ENCODE measurements at regions not wholly inside any gene's neighbourhood (a gene's known extent, or its start where the extent isn't known, plus 50 kb on each side); places are given as distances from the start of the nearest gene placed in this dataset.
"Not testable (repeated sequence)": the region's sequence is repeated elsewhere in the genome, so short reads cannot be mapped to it uniquely, and the experiment has no call there.

GRCh38 chr12:111260732-111261131 is 108.2 kb downstream of the PHETA1 start:
- Mint-ChIP-seq H3K36me3 (no peaks in the 10 kb centered on the region), H3K4me3 (no peak overlapping the region), H3K27me3 (peaks cover 1% of the 10 kb centered on the region), H3K9me3 (ENCODE audit: low read depth) (no peaks in the 10 kb centered on the region), H3K4me1 (ENCODE audit: low read depth) (peaks cover 5% of the 10 kb centered on the region), H3K27ac (no peak overlapping the region)

- no peaks in the 10 kb centered on the region for H3K36me3 Mint-ChIP-seq
- peaks cover 5% of the 10 kb centered on the region for H3K4me1 Mint-ChIP-seq (ENCODE audit: low read depth)
- H3K27ac Mint-ChIP-seq: no peak overlapping the region
- peaks cover 1% of the 10 kb centered on the region for H3K27me3 Mint-ChIP-seq
- H3K4me3 Mint-ChIP-seq: no peak overlapping the region
- H3K9me3 Mint-ChIP-seq (ENCODE audit: low read depth): no peaks in the 10 kb centered on the region
Observed at GRCh38 chr12:111259231-111259630, 109.7 kb downstream of the PHETA1 start.

GRCh38 chr12:111258081-111258480 is 110.8 kb downstream of the PHETA1 start:
- H3K27ac Mint-ChIP-seq: peak overlapping the region; percentile 76
- not testable (repeated sequence) for H3K9me3 Mint-ChIP-seq (ENCODE audit: low read depth); H3K36me3 Mint-ChIP-seq; H3K27me3 Mint-ChIP-seq; H3K4me1 Mint-ChIP-seq (ENCODE audit: low read depth); H3K4me3 Mint-ChIP-seq

DNA sequence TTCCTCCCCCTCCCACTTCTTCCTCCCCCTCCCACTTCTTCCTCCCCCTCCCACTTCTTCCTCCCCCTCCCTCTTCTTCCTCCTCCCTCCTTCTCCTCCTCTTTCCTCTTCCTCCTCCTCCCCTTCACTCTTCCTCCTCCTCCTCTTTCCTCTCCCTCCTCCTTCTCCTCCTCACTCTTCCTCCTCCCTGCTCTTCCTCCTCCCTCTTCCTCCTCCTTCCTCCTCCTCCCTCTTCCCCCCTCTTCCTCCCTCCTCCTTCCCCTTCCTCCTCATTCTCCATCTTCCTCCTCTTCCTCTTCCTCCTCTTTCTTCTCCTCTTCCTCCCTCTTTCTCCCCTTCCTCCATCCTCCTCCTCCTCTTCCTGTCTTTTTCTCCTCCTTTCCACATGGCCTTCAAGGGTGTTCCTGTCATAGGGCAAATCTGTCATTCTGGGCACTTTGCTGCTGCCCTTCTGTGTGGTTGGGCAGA is 111.4 kb downstream of the PHETA1 start:
- no peak overlapping the region for H3K4me3 Mint-ChIP-seq
- H3K27me3 Mint-ChIP-seq: no peaks in the 10 kb centered on the region
- no peaks in the 10 kb centered on the region for H3K36me3 Mint-ChIP-seq
- H3K9me3 Mint-ChIP-seq (ENCODE audit: low read depth): no peaks in the 10 kb centered on the region
- H3K4me1 Mint-ChIP-seq (ENCODE audit: low read depth): peaks cover 5% of the 10 kb centered on the region
- H3K27ac Mint-ChIP-seq: peak overlapping the region; percentile 76

GRCh38 chr12:111256629-111257434 is 112.1 kb downstream of the PHETA1 start:
- peaks cover 5% of the 10 kb centered on the region for H3K4me1 Mint-ChIP-seq (ENCODE audit: low read depth)

DNA sequence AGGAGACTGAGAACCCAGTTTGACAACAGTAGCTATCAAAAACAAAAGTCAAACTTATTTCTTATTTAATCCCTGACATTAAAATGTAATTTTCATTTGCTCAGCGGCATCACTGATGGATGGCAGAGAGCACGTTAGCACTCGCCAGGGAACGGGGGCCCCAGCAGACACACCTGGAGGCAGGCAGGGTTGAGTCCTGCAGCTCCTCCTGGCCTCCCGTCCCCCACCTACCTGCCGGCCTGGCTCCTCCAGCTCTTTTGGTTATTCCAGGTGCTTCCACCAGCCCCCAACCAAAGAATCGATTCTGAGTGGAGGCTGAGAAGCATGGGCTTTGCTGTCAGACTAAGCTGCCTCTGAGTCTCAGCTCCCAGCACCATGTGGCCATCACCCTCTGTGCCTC is 113.6 kb downstream of the PHETA1 start:
- Mint-ChIP-seq H3K27me3 (no peaks in the 10 kb centered on the region), H3K4me1 (ENCODE audit: low read depth) (peaks cover 5% of the 10 kb centered on the region), H3K9me3 (ENCODE audit: low read depth) (no peaks in the 10 kb centered on the region), H3K4me3 (no peak overlapping the region), H3K36me3 (no peaks in the 10 kb centered on the region), H3K27ac (no peak overlapping the region)

More at GRCh38 chr12:111256629-111257434, 112.1 kb downstream of the PHETA1 start:
- Mint-ChIP-seq H3K36me3 (no peaks in the 10 kb centered on the region), H3K27ac (no peak overlapping the region), H3K4me3 (no peak overlapping the region), H3K27me3 (no peaks in the 10 kb centered on the region), H3K9me3 (ENCODE audit: low read depth) (no peaks in the 10 kb centered on the region)

GRCh38 chr12:111254106-111254505 is 114.8 kb downstream of the PHETA1 start:
- Mint-ChIP-seq H3K4me3 (no peak overlapping the region), H3K36me3 (no peaks in the 10 kb centered on the region), H3K27ac (no peak overlapping the region), H3K9me3 (ENCODE audit: low read depth) (no peaks in the 10 kb centered on the region), H3K27me3 (no peaks in the 10 kb centered on the region), H3K4me1 (ENCODE audit: low read depth) (peaks cover 5% of the 10 kb centered on the region)

GRCh38 chr12:111253213-111253612 is 115.7 kb downstream of the PHETA1 start:
- H3K27ac Mint-ChIP-seq: no peak overlapping the region
- no peaks in the 10 kb centered on the region for H3K36me3 Mint-ChIP-seq
- no peaks in the 10 kb centered on the region for H3K9me3 Mint-ChIP-seq (ENCODE audit: low read depth)
- no peaks in the 10 kb centered on the region for H3K27me3 Mint-ChIP-seq
- H3K4me3 Mint-ChIP-seq: no peak overlapping the region
- H3K4me1 Mint-ChIP-seq (ENCODE audit: low read depth): peaks cover 5% of the 10 kb centered on the region

GRCh38 chr12:111251787-111252186 is 117.1 kb downstream of the PHETA1 start:
- Mint-ChIP-seq H3K4me3 (no peak overlapping the region), H3K27ac (no peak overlapping the region), H3K36me3 (no peaks in the 10 kb centered on the region), H3K4me1 (ENCODE audit: low read depth) (no peaks in the 10 kb centered on the region), H3K27me3 (no peaks in the 10 kb centered on the region), H3K9me3 (ENCODE audit: low read depth) (no peaks in the 10 kb centered on the region)

DNA sequence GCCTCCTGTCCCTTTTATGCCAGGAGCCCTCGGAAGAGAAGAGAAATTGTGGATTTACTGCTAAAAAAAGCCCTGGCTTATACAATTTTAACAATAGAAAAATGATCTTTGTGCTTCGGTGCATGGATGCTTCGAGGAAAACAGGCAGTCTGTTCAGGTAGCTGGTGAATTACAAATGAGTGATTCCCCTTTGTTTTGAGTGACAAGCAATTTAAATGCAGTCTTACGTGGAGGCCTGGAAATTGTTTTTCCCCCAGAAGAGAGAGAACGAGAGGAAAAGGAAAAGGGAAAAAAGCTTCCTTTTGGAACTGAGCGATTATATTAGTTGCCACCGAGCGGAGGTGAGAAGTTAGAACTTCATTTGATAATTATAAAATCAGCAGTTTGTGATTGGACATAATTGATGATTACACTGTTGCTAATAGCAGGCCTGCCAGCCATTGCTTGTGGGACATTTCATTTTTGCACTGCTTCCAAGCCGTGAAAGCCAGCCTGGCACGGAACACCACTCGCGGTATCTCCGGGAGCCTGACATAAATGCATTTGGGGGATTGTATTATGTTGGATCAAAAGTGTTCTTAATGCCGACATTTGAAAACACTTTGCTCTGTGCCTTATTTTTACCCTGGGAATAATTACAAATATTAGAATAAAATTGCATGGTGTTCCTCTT is 117.7 kb downstream of the PHETA1 start:
- Mint-ChIP-seq H3K4me1 (ENCODE audit: low read depth) (no peaks in the 10 kb centered on the region), H3K27ac (no peak overlapping the region), H3K27me3 (no peaks in the 10 kb centered on the region), H3K4me3 (no peak overlapping the region), H3K9me3 (ENCODE audit: low read depth) (no peaks in the 10 kb centered on the region), H3K36me3 (no peaks in the 10 kb centered on the region)

GRCh38 chr12:111250251-111250881 is 118.5 kb downstream of the PHETA1 start:
- no peak overlapping the region for H3K27ac Mint-ChIP-seq
- no peaks in the 10 kb centered on the region for H3K27me3 Mint-ChIP-seq
- H3K9me3 Mint-ChIP-seq (ENCODE audit: low read depth): no peaks in the 10 kb centered on the region
- no peak overlapping the region for H3K4me3 Mint-ChIP-seq
- H3K4me1 Mint-ChIP-seq (ENCODE audit: low read depth): no peaks in the 10 kb centered on the region
- H3K36me3 Mint-ChIP-seq: no peaks in the 10 kb centered on the region

DNA sequence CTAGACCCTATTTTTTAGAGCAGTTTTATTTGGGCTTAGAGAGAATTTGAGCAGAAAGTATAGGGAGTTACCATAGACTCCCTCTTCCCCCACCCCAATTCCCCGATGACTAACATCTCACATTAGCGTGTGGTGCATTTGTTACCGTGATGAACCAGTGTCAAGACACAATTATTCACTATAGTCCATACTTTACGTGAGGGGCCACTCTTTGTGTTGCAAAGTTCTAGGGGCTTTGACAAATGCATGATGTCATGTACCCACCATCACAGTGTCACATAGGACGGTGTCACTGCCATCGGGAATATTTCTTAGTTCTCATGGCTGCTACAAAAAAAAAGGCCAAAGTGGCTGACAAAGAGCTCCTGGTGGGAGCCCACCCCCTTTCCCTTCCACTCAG is 119.1 kb downstream of the PHETA1 start:
- Mint-ChIP-seq H3K4me3 (no peak overlapping the region), H3K27ac (no peak overlapping the region), H3K4me1 (ENCODE audit: low read depth) (no peaks in the 10 kb centered on the region), H3K27me3 (no peaks in the 10 kb centered on the region), H3K9me3 (ENCODE audit: low read depth) (no peaks in the 10 kb centered on the region), H3K36me3 (no peaks in the 10 kb centered on the region)

DNA sequence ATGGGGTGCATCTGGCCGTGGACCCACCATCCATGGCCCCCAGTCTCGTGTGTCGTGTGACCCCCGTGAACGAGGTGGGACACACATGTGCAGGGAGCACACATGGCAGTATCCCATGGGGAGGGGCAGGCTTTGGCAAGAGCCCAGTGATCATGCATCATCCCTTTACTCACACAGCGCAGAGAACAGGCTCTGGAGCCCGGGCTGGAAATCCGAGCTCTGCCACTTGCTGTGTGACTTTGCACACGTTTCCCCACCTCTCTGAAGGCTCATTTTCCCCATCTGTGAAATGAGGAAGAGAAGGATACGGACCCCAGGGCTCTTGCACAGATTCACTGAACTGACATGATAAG is 119.9 kb downstream of the PHETA1 start:
- no peaks in the 10 kb centered on the region for H3K4me1 Mint-ChIP-seq (ENCODE audit: low read depth)
- no peaks in the 10 kb centered on the region for H3K9me3 Mint-ChIP-seq (ENCODE audit: low read depth)
- no peaks in the 10 kb centered on the region for H3K27me3 Mint-ChIP-seq
- H3K36me3 Mint-ChIP-seq: no peaks in the 10 kb centered on the region
- H3K27ac Mint-ChIP-seq: no peak overlapping the region
- no peak overlapping the region for H3K4me3 Mint-ChIP-seq

DNA sequence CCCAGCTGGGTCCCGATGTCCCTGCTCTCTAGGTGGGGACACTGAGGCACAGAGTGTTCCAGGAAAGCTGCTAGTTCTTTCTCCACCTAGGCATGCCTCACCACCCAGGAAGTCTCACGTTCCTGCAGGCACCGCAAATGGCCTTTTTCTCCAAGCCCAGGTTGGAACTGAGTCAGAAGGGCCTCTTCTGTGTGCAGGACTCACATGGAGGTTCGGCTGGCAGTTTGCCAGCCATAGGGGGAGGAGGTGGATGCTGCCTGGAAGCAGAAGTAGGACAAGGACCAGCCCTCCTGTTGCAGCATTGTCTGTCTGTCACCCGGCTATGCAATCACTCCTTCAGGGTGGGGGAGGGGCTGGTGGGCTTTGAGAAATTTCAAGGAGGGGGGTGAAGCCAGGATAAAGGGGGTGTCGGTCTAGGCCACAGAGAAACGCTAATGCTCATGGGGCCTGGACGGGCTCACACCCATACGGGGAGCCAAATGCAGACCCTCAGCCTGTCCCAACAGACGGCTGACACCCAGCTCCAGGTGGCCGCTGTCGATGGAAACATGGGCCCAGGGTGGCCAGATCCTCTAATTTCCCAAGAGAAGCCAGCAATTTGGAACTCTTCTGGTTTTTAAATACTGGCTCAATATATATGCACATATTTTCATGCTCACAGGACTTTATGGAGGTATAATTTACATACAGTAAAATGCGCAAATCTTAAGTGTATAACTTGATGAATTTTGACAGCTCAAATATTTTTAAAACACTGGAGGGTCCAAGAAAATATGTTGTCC is 120.5 kb downstream of the PHETA1 start:
- Mint-ChIP-seq H3K4me3 (no peak overlapping the region), H3K4me1 (ENCODE audit: low read depth) (no peaks in the 10 kb centered on the region), H3K9me3 (ENCODE audit: low read depth) (no peaks in the 10 kb centered on the region), H3K27me3 (no peaks in the 10 kb centered on the region), H3K36me3 (no peaks in the 10 kb centered on the region), H3K27ac (no peak overlapping the region)

Data from activated naive CD8-positive, alpha-beta T cell (primary cell).